ENCODE measurements at regions not wholly inside any gene's neighbourhood (a gene's known extent, or its start where the extent isn't known, plus 50 kb on each side); places are given as distances from the start of the nearest gene placed in this dataset.

- CTCF ChIA-PET: no interaction called here
- TF ChIP-seq HDGF (IDR thresholded peaks at IDR 0.05; ENCODE audit: borderline replicate concordance) (no peak), NFRKB (IDR thresholded peaks at IDR 0.05) (no peak), LEF1 (IDR thresholded peaks at IDR 0.05; ENCODE audit: borderline replicate concordance) (no peak), TARDBP (IDR thresholded peaks at IDR 0.05) (no peak), FOXK2 (IDR thresholded peaks at IDR 0.05) (no peak), CTBP1 (IDR thresholded peaks at IDR 0.05; ENCODE audit: borderline replicate concordance) (no peak), ZNF384 (IDR thresholded peaks at IDR 0.05) (no peak), FOXA1 (IDR thresholded peaks at IDR 0.05) (no peak), ELF4 (IDR thresholded peaks at IDR 0.05) (no peak), ARNT (IDR thresholded peaks at IDR 0.05) (no peak), L3MBTL2 (conservative IDR thresholded peaks at IDR 0.05) (no peak), SUZ12 (IDR thresholded peaks at IDR 0.05) (no peak), BHLHE40 (IDR thresholded peaks at IDR 0.05; ENCODE audit: borderline replicate concordance) (no peak), FOXM1 (IDR thresholded peaks at IDR 0.05; ENCODE audit: borderline replicate concordance) (no peak), SP1 (IDR thresholded peaks at IDR 0.05) (no peak), PKNOX1 (IDR thresholded peaks at IDR 0.05) (no peak)
- no peak for DNase-seq (ENCODE audit: extremely low spot score)
- POLR2A ChIA-PET: no interaction called here
Observed at GRCh38 chr5:135124724-135125123, 90.7 kb upstream of the PITX1 start.

- no peak for TF ChIP-seq TARDBP (IDR thresholded peaks at IDR 0.05)
- TF ChIP-seq CTBP1 (IDR thresholded peaks at IDR 0.05; ENCODE audit: borderline replicate concordance): no peak
- TF ChIP-seq FOXK2 (IDR thresholded peaks at IDR 0.05): no peak
- no peak for TF ChIP-seq ZNF384 (IDR thresholded peaks at IDR 0.05)
- TF ChIP-seq SP1 (IDR thresholded peaks at IDR 0.05): no peak
- TF ChIP-seq PKNOX1 (IDR thresholded peaks at IDR 0.05): no peak
- TF ChIP-seq ELF4 (IDR thresholded peaks at IDR 0.05): no peak
- TF ChIP-seq BHLHE40 (IDR thresholded peaks at IDR 0.05; ENCODE audit: borderline replicate concordance): no peak
- no peak for TF ChIP-seq L3MBTL2 (conservative IDR thresholded peaks at IDR 0.05)
- no peak for TF ChIP-seq LEF1 (IDR thresholded peaks at IDR 0.05; ENCODE audit: borderline replicate concordance)
- no peak for TF ChIP-seq SUZ12 (IDR thresholded peaks at IDR 0.05)
- no peak for TF ChIP-seq HDGF (IDR thresholded peaks at IDR 0.05; ENCODE audit: borderline replicate concordance)
- TF ChIP-seq NFRKB (IDR thresholded peaks at IDR 0.05): no peak
- no peak for TF ChIP-seq FOXA1 (IDR thresholded peaks at IDR 0.05)
- TF ChIP-seq FOXM1 (IDR thresholded peaks at IDR 0.05; ENCODE audit: borderline replicate concordance): no peak
- TF ChIP-seq ARNT (IDR thresholded peaks at IDR 0.05): no peak
- ChIA-PET POLR2A (interaction anchor here (0.9 kb wide), 1 partner anchor 14 kb away, joined by 3 read pairs; no protein-coding TSS in a partner anchor), CTCF (no interaction called here)
- no peak for DNase-seq (ENCODE audit: extremely low spot score)
Observed at GRCh38 chr5:135124128-135124527, 90.1 kb upstream of the PITX1 start.

- TF ChIP-seq NFRKB (IDR thresholded peaks at IDR 0.05): no peak
- no peak for TF ChIP-seq FOXA1 (IDR thresholded peaks at IDR 0.05)
- no peak for TF ChIP-seq ZNF384 (IDR thresholded peaks at IDR 0.05)
- no peak for TF ChIP-seq ELF4 (IDR thresholded peaks at IDR 0.05)
- no peak for TF ChIP-seq PKNOX1 (IDR thresholded peaks at IDR 0.05)
- no peak for TF ChIP-seq BHLHE40 (IDR thresholded peaks at IDR 0.05; ENCODE audit: borderline replicate concordance)
- no peak for TF ChIP-seq CTBP1 (IDR thresholded peaks at IDR 0.05; ENCODE audit: borderline replicate concordance)
- no peak for TF ChIP-seq L3MBTL2 (conservative IDR thresholded peaks at IDR 0.05)
- no peak for TF ChIP-seq SP1 (IDR thresholded peaks at IDR 0.05)
- no peak for TF ChIP-seq HDGF (IDR thresholded peaks at IDR 0.05; ENCODE audit: borderline replicate concordance)
- TF ChIP-seq FOXK2 (IDR thresholded peaks at IDR 0.05): no peak
- no peak for TF ChIP-seq SUZ12 (IDR thresholded peaks at IDR 0.05)
- no peak for TF ChIP-seq LEF1 (IDR thresholded peaks at IDR 0.05; ENCODE audit: borderline replicate concordance)
- no peak for TF ChIP-seq TARDBP (IDR thresholded peaks at IDR 0.05)
- no peak for TF ChIP-seq ARNT (IDR thresholded peaks at IDR 0.05)
- ChIA-PET POLR2A (interaction anchor here (1.0 kb wide), 1 partner anchor 9 kb away, joined by 3 read pairs; no protein-coding TSS in a partner anchor), CTCF (no interaction called here)
- no peak for DNase-seq (ENCODE audit: extremely low spot score)
Observed at GRCh38 chr5:135122797-135123196, 88.8 kb upstream of the PITX1 start.

GRCh38 chr5:135120951-135121350 lies 86.9 kb upstream of the PITX1 start:
- ChIA-PET CTCF (interaction anchor here (0.6 kb wide), 1 partner anchor 108 kb away, joined by 3 read pairs; no protein-coding TSS in a partner anchor), POLR2A (interaction anchor here (1.6 kb wide), 1 partner anchor 9 kb away, joined by 4 read pairs; no protein-coding TSS in a partner anchor)
- TF ChIP-seq NFRKB (IDR thresholded peaks at IDR 0.05): no peak
- TF ChIP-seq L3MBTL2 (conservative IDR thresholded peaks at IDR 0.05): no peak
- no peak for TF ChIP-seq ARNT (IDR thresholded peaks at IDR 0.05)
- TF ChIP-seq SUZ12 (IDR thresholded peaks at IDR 0.05): no peak
- TF ChIP-seq ELF4 (IDR thresholded peaks at IDR 0.05): no peak
- TF ChIP-seq SP1 (IDR thresholded peaks at IDR 0.05): no peak
- no peak for TF ChIP-seq CTBP1 (IDR thresholded peaks at IDR 0.05; ENCODE audit: borderline replicate concordance)
- TF ChIP-seq HDGF (IDR thresholded peaks at IDR 0.05; ENCODE audit: borderline replicate concordance): no peak
- no peak for TF ChIP-seq ZNF384 (IDR thresholded peaks at IDR 0.05)
- TF ChIP-seq PKNOX1 (IDR thresholded peaks at IDR 0.05): no peak
- no peak for TF ChIP-seq BHLHE40 (IDR thresholded peaks at IDR 0.05; ENCODE audit: borderline replicate concordance)
- no peak for TF ChIP-seq TARDBP (IDR thresholded peaks at IDR 0.05)
- no peak for TF ChIP-seq FOXA1 (IDR thresholded peaks at IDR 0.05)
- no peak for TF ChIP-seq FOXM1 (IDR thresholded peaks at IDR 0.05; ENCODE audit: borderline replicate concordance)
- TF ChIP-seq FOXK2 (IDR thresholded peaks at IDR 0.05): no peak
- no peak for TF ChIP-seq LEF1 (IDR thresholded peaks at IDR 0.05; ENCODE audit: borderline replicate concordance)
- DNase-seq (ENCODE audit: extremely low spot score): no peak

- CTCF ChIA-PET: no interaction called here
- POLR2A ChIA-PET: no interaction called here
- DNase-seq (ENCODE audit: extremely low spot score): no peak
- no peak for TF ChIP-seq BHLHE40 (IDR thresholded peaks at IDR 0.05; ENCODE audit: borderline replicate concordance)
- no peak for TF ChIP-seq HDGF (IDR thresholded peaks at IDR 0.05; ENCODE audit: borderline replicate concordance)
- TF ChIP-seq ELF4 (IDR thresholded peaks at IDR 0.05): no peak
- no peak for TF ChIP-seq PKNOX1 (IDR thresholded peaks at IDR 0.05)
- no peak for TF ChIP-seq FOXA1 (IDR thresholded peaks at IDR 0.05)
- no peak for TF ChIP-seq FOXM1 (IDR thresholded peaks at IDR 0.05; ENCODE audit: borderline replicate concordance)
Observed at GRCh38 chr5:135119481-135119880, 85.5 kb upstream of the PITX1 start.

All from HEK293T (cell line).